ENCODE measurements at regions not wholly inside any gene's neighbourhood (a gene's known extent, or its start where the extent isn't known, plus 50 kb on each side); places are given as distances from the start of the nearest gene placed in this dataset.

GRCh38 chr14:104507443-104507842 is 72.1 kb upstream of the C14orf180 start:
- intact Hi-C loops (cut with micrococcal nuclease; ENCODE audit: unreplicated experiment), result no loop called here

DNA sequence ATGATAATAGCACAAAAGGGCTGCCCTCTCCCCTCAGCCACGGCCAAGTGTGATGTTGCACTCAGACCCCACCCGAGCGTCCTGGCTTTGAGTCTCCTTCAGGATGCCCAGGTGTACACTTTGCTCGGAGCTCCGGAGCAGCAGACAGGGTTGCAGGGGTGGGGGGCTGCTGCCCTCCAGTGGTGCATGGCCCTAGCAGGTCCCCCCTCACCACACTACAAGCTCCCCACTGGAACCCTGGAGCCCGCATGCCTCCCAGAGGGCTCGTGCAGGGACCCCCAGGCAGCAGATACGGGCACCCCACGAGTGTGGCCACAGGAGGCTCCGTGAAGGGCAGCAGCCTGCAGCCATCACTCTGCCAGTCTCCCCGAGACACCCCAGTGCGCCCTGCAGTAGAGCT is 69.9 kb upstream of the C14orf180 start:
- intact Hi-C loops (cut with micrococcal nuclease; ENCODE audit: unreplicated experiment), result no loop called here
- ChIA-PET POLR2A (ENCODE audit: low non-redundant PET) (no interaction called here), CTCF (no interaction called here)
- Histone ChIP-seq H3K27ac (ENCODE audit: low read depth, low read length, poor library complexity, severe bottlenecking) (no peak overlapping the region), H3K36me3 (ENCODE audit: insufficient read depth, low read length, poor library complexity, severe bottlenecking) (no peaks in the 10 kb centered on the region), H3K4me1 (ENCODE audit: insufficient read depth, low read length, poor library complexity, severe bottlenecking) (no peaks in the 10 kb centered on the region), H3K4me3 (ENCODE audit: low read depth, low read length, poor library complexity, severe bottlenecking) (no peak overlapping the region), H3K9me3 (ENCODE audit: low read depth, low read length, poor library complexity, severe bottlenecking) (no peaks in the 10 kb centered on the region), H3K27me3 (replicated peaks; ENCODE audit: insufficient read depth, low read depth, low read length, poor library complexity) (peaks cover 42% of the 10 kb centered on the region)
- no peak for DNase-seq (ENCODE audit: low spot score)
- TF ChIP-seq CTCF (conservative IDR thresholded peaks at IDR 0.05; ENCODE audit: low read depth, low read length) (no peak), EZH2 (IDR thresholded peaks at IDR 0.05; ENCODE audit: borderline replicate concordance, low read depth, low read length, poor library complexity, severe bottlenecking) (no peak)
- BruUV-seq (replicated peaks), result no TSS peak

More at GRCh38 chr14:104507443-104507842, 72.1 kb upstream of the C14orf180 start:
- no peak overlapping the region for H3K27ac ChIP-seq (ENCODE audit: low read depth, low read length, poor library complexity, severe bottlenecking)
- no TSS peak for BruUV-seq (replicated peaks)
- ChIA-PET POLR2A (ENCODE audit: low non-redundant PET) (no interaction called here), CTCF (no interaction called here)
- TF ChIP-seq CTCF (conservative IDR thresholded peaks at IDR 0.05; ENCODE audit: low read depth, low read length), result no peak
- no peak overlapping the region for H3K4me3 ChIP-seq (ENCODE audit: low read depth, low read length, poor library complexity, severe bottlenecking)
- no peaks in the 10 kb centered on the region for H3K36me3 ChIP-seq (ENCODE audit: insufficient read depth, low read length, poor library complexity, severe bottlenecking)
- no peaks in the 10 kb centered on the region for H3K4me1 ChIP-seq (ENCODE audit: insufficient read depth, low read length, poor library complexity, severe bottlenecking)
- DNase-seq (ENCODE audit: low spot score), result no peak
- no peaks in the 10 kb centered on the region for H3K9me3 ChIP-seq (ENCODE audit: low read depth, low read length, poor library complexity, severe bottlenecking)
- peaks cover 19% of the 10 kb centered on the region for H3K27me3 ChIP-seq (replicated peaks; ENCODE audit: insufficient read depth, low read depth, low read length, poor library complexity)

- DNase-seq (ENCODE audit: low spot score), result no peak
- H3K27me3 ChIP-seq (replicated peaks; ENCODE audit: insufficient read depth, low read depth, low read length, poor library complexity), result peaks cover 43% of the 10 kb centered on the region
- TF ChIP-seq CTCF (conservative IDR thresholded peaks at IDR 0.05; ENCODE audit: low read depth, low read length) (no peak), EZH2 (IDR thresholded peaks at IDR 0.05; ENCODE audit: borderline replicate concordance, low read depth, low read length, poor library complexity, severe bottlenecking) (no peak)
- no peak overlapping the region for H3K4me3 ChIP-seq (ENCODE audit: low read depth, low read length, poor library complexity, severe bottlenecking)
- no peaks in the 10 kb centered on the region for H3K36me3 ChIP-seq (ENCODE audit: insufficient read depth, low read length, poor library complexity, severe bottlenecking)
- POLR2A ChIA-PET (ENCODE audit: low non-redundant PET), result no interaction called here
- H3K4me1 ChIP-seq (ENCODE audit: insufficient read depth, low read length, poor library complexity, severe bottlenecking), result no peaks in the 10 kb centered on the region
- H3K9me3 ChIP-seq (ENCODE audit: low read depth, low read length, poor library complexity, severe bottlenecking), result no peaks in the 10 kb centered on the region
- BruUV-seq (replicated peaks), result no TSS peak
- no peak overlapping the region for H3K27ac ChIP-seq (ENCODE audit: low read depth, low read length, poor library complexity, severe bottlenecking)
- intact Hi-C loops (cut with micrococcal nuclease; ENCODE audit: unreplicated experiment), result no loop called here
- CTCF ChIA-PET, result no interaction called here
Observed at GRCh38 chr14:104510216-104510615, 69.3 kb upstream of the C14orf180 start.
